ENCODE measurements at regions not wholly inside any gene's neighbourhood (a gene's known extent, or its start where the extent isn't known, plus 50 kb on each side); places are given as distances from the start of the nearest gene placed in this dataset.

GRCh38 chr6:1123386-1124375, 188.2 kb upstream of the FOXQ1 start:
- no peak for DNase-seq (ENCODE audit: low read depth in 2 of 2)

- no peak for DNase-seq (ENCODE audit: low read depth in 2 of 2)
These were observed 189.8 kb upstream of the FOXQ1 start for GRCh38 chr6:1122083-1122482.

- DNase-seq (ENCODE audit: low read depth in 2 of 2): no peak
These were observed 193.6 kb upstream of the FOXQ1 start for GRCh38 chr6:1118287-1118647.

GRCh38 chr6:1117530-1118286, 194.2 kb upstream of the FOXQ1 start:
- no peak for DNase-seq (ENCODE audit: low read depth in 2 of 2)

GRCh38 chr6:1116149-1116548, 195.7 kb upstream of the FOXQ1 start:
- DNase-seq (ENCODE audit: low read depth in 2 of 2): no peak

GRCh38 chr6:1113916-1114540, 197.9 kb upstream of the FOXQ1 start:
- no peak for DNase-seq (ENCODE audit: low read depth in 2 of 2)

- DNase-seq (ENCODE audit: low read depth in 2 of 2): no peak
These were observed 200.5 kb upstream of the FOXQ1 start for GRCh38 chr6:1111361-1111760.

GRCh38 chr6:1110941-1111349, 201.0 kb upstream of the FOXQ1 start:
- DNase-seq (ENCODE audit: low read depth in 2 of 2): no peak

GRCh38 chr6:1110164-1110563, 201.7 kb upstream of the FOXQ1 start:
- DNase-seq (ENCODE audit: low read depth in 2 of 2): no peak

- no peak for DNase-seq (ENCODE audit: low read depth in 2 of 2)
These were observed 202.8 kb upstream of the FOXQ1 start for GRCh38 chr6:1109134-1109533.

GRCh38 chr6:1108198-1108597, 203.7 kb upstream of the FOXQ1 start:
- no peak for DNase-seq (ENCODE audit: low read depth in 2 of 2)

- DNase-seq (ENCODE audit: low read depth in 2 of 2): no peak
These were observed 204.3 kb upstream of the FOXQ1 start for GRCh38 chr6:1107578-1107977.

- no peak for DNase-seq (ENCODE audit: low read depth in 2 of 2)
These were observed 206.0 kb upstream of the FOXQ1 start for GRCh38 chr6:1105833-1106400.

GRCh38 chr6:1104988-1105670, 206.8 kb upstream of the FOXQ1 start:
- no peak for DNase-seq (ENCODE audit: low read depth in 2 of 2)

- no peak for DNase-seq (ENCODE audit: low read depth in 2 of 2)
These were observed 207.8 kb upstream of the FOXQ1 start for GRCh38 chr6:1103945-1104623.

- DNase-seq (ENCODE audit: low read depth in 2 of 2): no peak
These were observed 208.9 kb upstream of the FOXQ1 start for GRCh38 chr6:1103021-1103420.

- no peak for DNase-seq (ENCODE audit: low read depth in 2 of 2)
These were observed 211.6 kb upstream of the FOXQ1 start for GRCh38 chr6:1100269-1100668.

GRCh38 chr6:1099264-1099663, 212.6 kb upstream of the FOXQ1 start:
- no peak for DNase-seq (ENCODE audit: low read depth in 2 of 2)

- DNase-seq (ENCODE audit: low read depth in 2 of 2): no peak
These were observed 214.7 kb upstream of the FOXQ1 start for GRCh38 chr6:1096967-1097765.

GRCh38 chr6:1094306-1094705, 217.6 kb upstream of the FOXQ1 start:
- no peak for DNase-seq (ENCODE audit: low read depth in 2 of 2)
